Mucosa of descending colon (tissue), 3 donors: ENCODE measurements at regions not wholly inside any gene's neighbourhood (a gene's known extent, or its start where the extent isn't known, plus 50 kb on each side); places are given as distances from the start of the nearest gene placed in this dataset.
"Not testable (repeated sequence)": the region's sequence is repeated elsewhere in the genome, so short reads cannot be mapped to it uniquely, and the experiment has no call there.

Experiments
- ATAC-seq: fragments of 200-7000 bp; cut with Tn5 transposase; one replicate; pipeline ENCODE4 v1.9.1; 2020; ENCODE audit warnings: mild to moderate bottlenecking, moderate library complexity
- DNase-seq, 3 donors: peaks; one replicate each; pipeline ENCODE4 v3.0.0-alpha.2; 2020
- H3K36me3 ChIP-seq: fragments of 200-600 bp; one replicate; pipeline ENCODE4 v1.8.0; 2021; ENCODE audit warnings: low read depth, mild to moderate bottlenecking
- H3K4me1 ChIP-seq: fragments of 200-600 bp; one replicate; pipeline ENCODE4 v1.8.0; 2021; ENCODE audit warnings: low read depth, mild to moderate bottlenecking
- H3K4me3 ChIP-seq: fragments of 200-600 bp; one replicate; pipeline ENCODE4 v1.8.0; 2021; ENCODE audit warnings: mild to moderate bottlenecking
- H3K9me3 ChIP-seq: fragments of 200-600 bp; one replicate; pipeline ENCODE4 v1.8.0; 2021; ENCODE audit warnings: mild to moderate bottlenecking
- intact Hi-C, 2 donors: fragments of 100-400 bp; cut with DNase I in 1 of 2; cut with micrococcal nuclease in 1 of 2; formaldehyde crosslinking; loops; one replicate each; pipeline versions ENCODE4 v1.11.0 to v1.11.1; 2022; cut with DNase I, micrococcal nuclease
- TF ChIP-seq, protein P1 (sequence below): fragments of 200-600 bp; IDR thresholded peaks from one replicate; pipeline ENCODE4 v1.8.0; 2022; ENCODE audit warnings: antibody characterized with exemption, mild to moderate bottlenecking
- donor health status: DM: no; HTN: no; CAD: no; lungs with moderate emphysema.
- donor health status: DM: no; HTN: no; CAD: no.
- donor health status: DM: no; HTN: yes; CAD: no.

DNA sequence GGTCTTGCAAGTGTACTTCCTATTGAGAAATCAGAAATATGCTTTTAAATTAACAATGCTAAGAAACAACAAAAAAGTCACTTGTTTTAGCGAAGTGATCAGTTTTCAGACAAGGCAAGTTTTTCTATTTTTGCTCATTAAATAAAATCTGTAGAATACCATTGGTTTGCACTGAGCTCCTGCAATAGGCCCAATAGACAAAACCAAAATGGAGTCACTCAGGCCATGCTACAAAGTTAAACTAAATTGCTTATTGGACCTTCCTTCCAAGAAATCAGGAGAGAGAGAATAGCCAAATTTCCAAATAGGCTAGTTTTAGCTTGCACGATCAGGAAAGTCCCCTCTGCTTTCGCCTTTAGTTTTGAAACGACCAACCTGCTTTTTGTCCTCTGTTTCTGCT, 73.4 kb upstream of the SLC13A1 start:
- Histone ChIP-seq H3K36me3 (no peaks in the 10 kb centered on the region), H3K9me3 (no peaks in the 10 kb centered on the region), H3K4me3 (no peak overlapping the region), H3K4me1 (no peaks in the 10 kb centered on the region)
- no peak for ATAC-seq
- TF ChIP-seq, protein P1, sequence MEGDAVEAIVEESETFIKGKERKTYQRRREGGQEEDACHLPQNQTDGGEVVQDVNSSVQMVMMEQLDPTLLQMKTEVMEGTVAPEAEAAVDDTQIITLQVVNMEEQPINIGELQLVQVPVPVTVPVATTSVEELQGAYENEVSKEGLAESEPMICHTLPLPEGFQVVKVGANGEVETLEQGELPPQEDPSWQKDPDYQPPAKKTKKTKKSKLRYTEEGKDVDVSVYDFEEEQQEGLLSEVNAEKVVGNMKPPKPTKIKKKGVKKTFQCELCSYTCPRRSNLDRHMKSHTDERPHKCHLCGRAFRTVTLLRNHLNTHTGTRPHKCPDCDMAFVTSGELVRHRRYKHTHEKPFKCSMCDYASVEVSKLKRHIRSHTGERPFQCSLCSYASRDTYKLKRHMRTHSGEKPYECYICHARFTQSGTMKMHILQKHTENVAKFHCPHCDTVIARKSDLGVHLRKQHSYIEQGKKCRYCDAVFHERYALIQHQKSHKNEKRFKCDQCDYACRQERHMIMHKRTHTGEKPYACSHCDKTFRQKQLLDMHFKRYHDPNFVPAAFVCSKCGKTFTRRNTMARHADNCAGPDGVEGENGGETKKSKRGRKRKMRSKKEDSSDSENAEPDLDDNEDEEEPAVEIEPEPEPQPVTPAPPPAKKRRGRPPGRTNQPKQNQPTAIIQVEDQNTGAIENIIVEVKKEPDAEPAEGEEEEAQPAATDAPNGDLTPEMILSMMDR = no peak
- intact Hi-C loops = no loop called here
- DNase-seq = no peak

DNA sequence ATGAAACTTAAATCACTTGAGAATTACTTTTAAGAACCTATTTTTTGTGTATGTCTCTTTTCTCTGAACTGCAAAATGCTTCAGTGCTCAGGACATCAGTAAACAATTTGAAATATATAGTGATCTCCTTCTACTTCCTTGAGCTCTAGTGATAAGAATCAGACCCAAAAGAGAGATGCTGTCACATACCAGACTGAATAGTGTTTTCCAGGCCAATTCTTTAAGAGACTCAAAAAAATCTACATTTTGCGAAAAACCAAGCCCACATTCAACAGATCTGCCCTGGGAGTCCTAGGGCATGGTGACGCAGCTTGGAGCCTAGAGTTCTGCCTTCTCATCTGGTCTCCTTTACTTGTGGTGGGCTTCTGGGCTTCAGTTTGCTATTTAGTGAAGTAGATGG, 72.1 kb upstream of the SLC13A1 start:
- TF ChIP-seq, protein P1 = no peak
- Histone ChIP-seq H3K4me1 (no peaks in the 10 kb centered on the region), H3K9me3 (no peaks in the 10 kb centered on the region), H3K36me3 (no peaks in the 10 kb centered on the region), H3K4me3 (no peak overlapping the region)
- intact Hi-C loops = no loop called here
- DNase-seq (no peak), ATAC-seq (no peak)

DNA sequence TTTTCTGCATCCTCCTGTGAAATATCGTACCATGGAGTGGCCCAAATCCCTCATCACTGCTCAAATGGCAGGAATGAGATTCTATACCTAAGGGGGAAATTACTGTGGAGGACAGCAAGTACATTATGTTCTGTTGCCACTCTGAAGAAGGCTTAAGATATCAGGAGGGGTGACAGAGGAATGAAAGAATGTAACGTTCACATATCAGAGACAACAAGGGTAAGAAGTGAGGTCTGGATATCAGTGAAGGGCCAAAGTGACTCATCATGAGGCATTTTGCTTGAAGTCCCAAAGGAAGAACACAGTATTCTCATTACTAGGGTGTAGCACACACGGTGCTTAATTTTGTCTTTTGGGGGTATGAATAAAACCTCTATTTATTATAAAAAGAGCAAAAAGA, 71.5 kb upstream of the SLC13A1 start:
- TF ChIP-seq, protein P1 = no peak
- DNase-seq = no peak
- intact Hi-C loops = no loop called here
- no peaks in the 10 kb centered on the region for H3K4me1 ChIP-seq
- H3K4me3 ChIP-seq = no peak overlapping the region
- H3K36me3 ChIP-seq = no peaks in the 10 kb centered on the region
- ATAC-seq = no peak
- no peaks in the 10 kb centered on the region for H3K9me3 ChIP-seq

DNA sequence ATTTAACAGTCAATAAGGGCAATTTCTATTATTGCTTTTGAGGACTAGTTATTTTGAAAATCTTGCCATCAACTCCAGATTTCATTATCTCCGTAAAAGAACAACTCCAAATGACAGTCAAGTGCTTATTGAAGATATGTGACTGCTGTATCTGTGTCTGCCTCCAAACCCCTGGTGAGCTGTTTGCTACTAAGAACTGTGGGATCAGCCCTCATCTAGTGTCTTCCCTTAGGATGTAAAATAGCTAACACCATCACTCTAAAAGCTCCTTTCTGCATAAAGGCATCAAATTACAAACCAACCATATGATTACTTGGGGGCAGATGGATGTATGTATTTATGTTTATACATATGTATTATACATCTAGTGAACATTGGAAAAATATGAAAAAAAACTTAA, 70.8 kb upstream of the SLC13A1 start:
- H3K4me1 ChIP-seq = no peaks in the 10 kb centered on the region
- H3K36me3 ChIP-seq = no peaks in the 10 kb centered on the region
- no peak overlapping the region for H3K4me3 ChIP-seq
- no peak for ATAC-seq
- TF ChIP-seq, protein P1 = no peak
- DNase-seq = no peak
- H3K9me3 ChIP-seq = no peaks in the 10 kb centered on the region
- intact Hi-C loops = no loop called here

DNA sequence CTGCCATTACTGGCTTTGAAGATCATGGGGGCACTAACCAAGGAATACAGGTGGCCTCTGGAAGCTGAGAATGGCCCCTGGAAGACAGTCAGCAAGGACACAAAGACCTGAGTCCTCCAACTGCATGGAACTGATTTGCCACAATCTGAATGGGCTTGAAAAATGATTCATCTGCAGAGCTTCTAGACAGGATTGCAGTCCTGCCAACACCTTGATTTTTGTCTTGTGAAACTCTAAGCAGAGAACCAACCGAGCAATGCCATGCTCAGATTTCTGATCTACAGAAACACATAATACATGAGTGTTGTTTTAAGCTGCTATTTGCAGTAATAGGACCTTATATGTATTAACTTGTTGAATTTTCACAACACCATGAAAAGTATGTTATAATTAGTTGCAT, 66.1 kb upstream of the SLC13A1 start:
- intact Hi-C loops = no loop called here
- TF ChIP-seq, protein P1 = no peak
- ATAC-seq (no peak), DNase-seq (no peak)
- H3K4me1 ChIP-seq = no peaks in the 10 kb centered on the region
- H3K9me3 ChIP-seq = no peaks in the 10 kb centered on the region
- H3K36me3 ChIP-seq = no peaks in the 10 kb centered on the region
- no peak overlapping the region for H3K4me3 ChIP-seq

DNA sequence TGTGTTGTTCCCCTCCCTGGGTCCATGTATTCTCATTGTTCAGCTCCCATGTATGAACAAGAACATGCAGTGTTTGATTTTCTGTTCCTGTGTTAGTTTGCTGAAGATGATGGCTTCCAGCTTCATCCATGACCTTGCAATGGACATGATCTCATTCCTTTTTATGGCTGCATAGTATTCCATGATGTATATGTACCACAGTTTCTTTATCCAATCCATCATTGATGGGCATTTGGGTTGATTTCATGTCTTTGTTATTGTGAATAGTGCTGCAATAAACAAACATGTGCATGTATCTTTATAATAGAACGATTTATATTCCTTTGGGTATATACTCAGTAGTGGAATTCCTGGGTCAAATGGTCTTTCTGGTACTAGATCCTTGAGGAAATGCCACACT, 65.1 kb upstream of the SLC13A1 start:
- H3K4me1 ChIP-seq, DNase-seq, H3K36me3 ChIP-seq, H3K9me3 ChIP-seq, H3K4me3 ChIP-seq, ATAC-seq, intact Hi-C loops: not testable (repeated sequence)
